Upper lobe of left lung (tissue), 6 donors: ENCODE measurements at regions not wholly inside any gene's neighbourhood (a gene's known extent, or its start where the extent isn't known, plus 50 kb on each side); places are given as distances from the start of the nearest gene placed in this dataset.

ENCODE experiments used
- ATAC-seq, 2 donors: fragments of 200-7000 bp; cut with Tn5 transposase; one replicate each; pipeline ENCODE4 v1.9.1; 2022; ENCODE audit warnings: mild to moderate bottlenecking in 2 of 2, moderate library complexity in 2 of 2; ENCODE audit not compliant: low FRiP score in 2 of 2
- DNase-seq, 2 donors: peaks; one replicate each; pipeline ENCODE4 v3.0.0-alpha.2; 2019 to 2020
- H3K27ac ChIP-seq, 4 donors: fragments of 200-600 bp; sonication (generic); one replicate each; pipeline ENCODE4 v1.5.1; 2016 to 2019
- H3K27me3 ChIP-seq, 4 donors: fragments of 200-600 bp; sonication (generic); one replicate each; pipeline ENCODE4 v1.5.1; 2017 to 2019
- H3K36me3 ChIP-seq, 4 donors: fragments of 200-600 bp; sonication (generic); one replicate each; pipeline ENCODE4 v1.5.1; 2016 to 2019
- H3K4me1 ChIP-seq, 4 donors: fragments of 200-600 bp; sonication (generic); one replicate each; pipeline ENCODE4 v1.5.1; 2018 to 2019
- H3K4me3 ChIP-seq, 4 donors: fragments of 200-600 bp; sonication (generic); one replicate each; pipeline ENCODE4 v1.5.1; 2017 to 2019; ENCODE audit warnings: mild to moderate bottlenecking in 2 of 4, moderate library complexity in 1 of 4
- H3K9me3 ChIP-seq, 4 donors: fragments of 200-600 bp; sonication (generic); one replicate each; pipeline ENCODE4 v1.5.1; 2018 to 2019
- CTCF ChIP-seq, 6 experiments: fragments of 450-650 bp in 4 of 6; fragments of 200-600 bp in 2 of 6; sonication (generic) in 2 of 6; IDR thresholded peaks; one replicate each; pipeline ENCODE4 v1.5.1; 2016 to 2019; ENCODE audit warnings: antibody characterized with exemption in 6 of 6
- EP300 ChIP-seq, 4 donors: sonication (generic); formaldehyde crosslinking; IDR thresholded peaks; one replicate each; pipeline ENCODE4 v1.5.1; 2017; ENCODE audit warnings: antibody characterized with exemption in 4 of 4, control low read depth in 2 of 4
- POLR2A ChIP-seq, 4 donors: fragments of 450-650 bp; IDR thresholded peaks; one replicate each; pipeline ENCODE4 v1.5.1; 2016 to 2017; ENCODE audit warnings: antibody characterized with exemption in 4 of 4, mild to moderate bottlenecking in 2 of 4
- POLR2AphosphoS5 ChIP-seq, 2 donors: sonication (generic); formaldehyde crosslinking; IDR thresholded peaks; one replicate each; pipeline ENCODE4 v1.5.1; 2017; ENCODE audit warnings: antibody characterized with exemption in 2 of 2
- WGBS, 2 donors: methylation state at CpG; one replicate each; pipeline ENCODE4 v1.1.5; 2017 to 2018; 5-methylcytosine and 5-hydroxymethylcytosine counted together
- donor health status: DM: no; HTN: no; CAD: no; lungs with moderate emphysema.
- donor health status: DM: no; HTN: yes; CAD: no; lungs with severe emphysema.

DNA sequence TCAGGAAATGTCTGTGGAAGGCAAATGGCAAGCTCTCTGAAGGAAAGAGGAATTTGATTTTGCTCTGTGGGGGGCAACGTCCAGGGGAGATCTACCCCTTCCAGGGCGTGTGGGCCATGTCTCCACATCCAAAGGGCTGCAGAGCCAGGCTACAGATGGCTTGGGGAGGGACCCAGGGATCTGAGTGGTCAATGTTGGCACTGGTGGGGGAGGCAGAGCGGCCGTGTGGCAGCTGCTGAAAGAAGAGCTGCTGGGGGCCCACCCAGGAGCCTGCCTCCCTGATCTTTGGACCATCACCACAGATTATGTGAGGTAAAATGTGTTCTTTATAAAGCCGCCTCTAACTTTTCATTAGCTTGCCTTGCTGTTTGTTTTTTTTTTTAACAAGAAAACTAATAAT lies 144.1 kb downstream of the HERPUD2 start:
- TF ChIP-seq POLR2A (IDR thresholded peaks at IDR 0.05) (no peak), EP300 (IDR thresholded peaks at IDR 0.05) (no peak)
- ATAC-seq (no peak), DNase-seq (no peak)
- Histone ChIP-seq H3K27me3 (no peaks in the 10 kb centered on the region), H3K27ac (no peak overlapping the region), H3K4me3 (no peak overlapping the region), H3K36me3 (no peaks in the 10 kb centered on the region), H3K4me1 (peaks cover 0 to 15% (median 4%) of the 10 kb centered on the region in 4 donors), H3K9me3 (no peaks in the 10 kb centered on the region)
- WGBS, 2 donors, result 70 to 73% methylated on average over 5 of the region's 5 CpGs

GRCh38 chr7:35549781-35550180 lies 145.2 kb downstream of the HERPUD2 start:
- DNase-seq, result peak in 1 of 2 donors; percentile 48
- no peak overlapping the region for H3K4me3 ChIP-seq
- no peak for TF ChIP-seq EP300 (IDR thresholded peaks at IDR 0.05)
- TF ChIP-seq CTCF (IDR thresholded peaks at IDR 0.05), result no peak
- TF ChIP-seq POLR2AphosphoS5 (IDR thresholded peaks at IDR 0.05), result no peak
- no peak for TF ChIP-seq POLR2A (IDR thresholded peaks at IDR 0.05)
- H3K9me3 ChIP-seq, result no peaks in the 10 kb centered on the region
- H3K36me3 ChIP-seq, result no peaks in the 10 kb centered on the region
- 50 to 95% methylated on average over 1 to 3 of the region's 3 CpGs for WGBS, 2 donors
- no peak overlapping the region for H3K27ac ChIP-seq
- no peaks in the 10 kb centered on the region for H3K27me3 ChIP-seq
- H3K4me1 ChIP-seq, result peaks cover 0 to 15% (median 4%) of the 10 kb centered on the region in 4 donors
- ATAC-seq, result no peak

DNA sequence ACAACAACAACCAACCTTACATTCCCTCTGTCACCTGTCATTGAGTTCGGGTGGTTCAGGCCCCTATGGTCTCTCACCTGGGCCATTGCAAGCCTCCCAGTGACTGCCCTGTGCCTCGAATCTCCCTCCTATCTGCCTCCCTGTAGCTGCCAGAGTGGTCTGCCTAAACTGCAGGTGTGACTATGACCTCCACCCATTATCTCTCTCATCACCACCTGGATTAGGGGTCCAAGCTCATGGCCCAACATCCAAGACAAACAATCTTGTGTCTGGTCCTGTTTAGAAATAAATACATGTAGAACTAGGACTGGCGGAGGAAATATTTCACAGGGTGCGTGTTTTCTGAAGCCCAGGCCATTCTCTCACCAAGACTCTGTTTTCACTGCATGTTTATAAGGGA lies 146.6 kb downstream of the HERPUD2 start:
- H3K27ac ChIP-seq, result no peak overlapping the region
- peaks cover 0 to 5% (median 0%) of the 10 kb centered on the region in 4 donors for H3K4me1 ChIP-seq
- TF ChIP-seq POLR2A (IDR thresholded peaks at IDR 0.05), result no peak
- TF ChIP-seq EP300 (IDR thresholded peaks at IDR 0.05), result no peak
- TF ChIP-seq CTCF (IDR thresholded peaks at IDR 0.05), result no peak
- no peak for TF ChIP-seq POLR2AphosphoS5 (IDR thresholded peaks at IDR 0.05)
- no peak overlapping the region for H3K4me3 ChIP-seq
- no peaks in the 10 kb centered on the region for H3K27me3 ChIP-seq
- no peak for DNase-seq
- H3K36me3 ChIP-seq, result no peaks in the 10 kb centered on the region
- no peaks in the 10 kb centered on the region for H3K9me3 ChIP-seq
- ATAC-seq, result no peak
- WGBS, 2 donors, result 77 to 90% methylated on average over 4 of the region's 4 CpGs

- H3K4me1 ChIP-seq, result no peaks in the 10 kb centered on the region
- no peaks in the 10 kb centered on the region for H3K27me3 ChIP-seq
- DNase-seq (no peak), ATAC-seq (no peak)
- WGBS, 2 donors, result 83 to 88% methylated on average over 7 of the region's 7 CpGs
- H3K27ac ChIP-seq, result no peak overlapping the region
- H3K9me3 ChIP-seq, result no peaks in the 10 kb centered on the region
- TF ChIP-seq EP300 (IDR thresholded peaks at IDR 0.05), result no peak
- TF ChIP-seq POLR2AphosphoS5 (IDR thresholded peaks at IDR 0.05), result no peak
- TF ChIP-seq POLR2A (IDR thresholded peaks at IDR 0.05), result no peak
- no peak for TF ChIP-seq CTCF (IDR thresholded peaks at IDR 0.05)
- no peaks in the 10 kb centered on the region for H3K36me3 ChIP-seq
- no peak overlapping the region for H3K4me3 ChIP-seq
Observed at GRCh38 chr7:35546691-35547429, 148.1 kb downstream of the HERPUD2 start.

DNA sequence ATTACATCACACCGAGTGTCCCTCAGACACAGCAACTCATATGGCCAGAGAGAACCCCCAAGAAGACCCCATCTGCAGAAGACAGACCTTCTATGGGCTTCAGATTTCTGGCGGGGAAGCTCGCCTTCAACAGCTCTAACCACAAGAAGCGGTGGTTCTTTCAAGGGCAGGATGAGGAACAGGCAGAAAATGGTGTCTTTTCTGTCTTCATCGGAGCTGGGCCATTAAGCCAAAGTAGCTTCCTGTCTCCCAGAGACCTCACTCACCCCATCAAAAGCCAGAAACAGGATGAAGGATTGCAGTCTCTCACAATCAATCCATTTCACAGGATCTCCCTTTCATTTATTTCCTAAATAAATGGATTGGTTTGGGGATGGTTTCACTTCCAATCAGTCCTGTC lies 149.1 kb downstream of the HERPUD2 start:
- H3K27me3 ChIP-seq, result no peaks in the 10 kb centered on the region
- H3K36me3 ChIP-seq, result no peaks in the 10 kb centered on the region
- 66 to 71% methylated on average over 5 of the region's 5 CpGs for WGBS, 2 donors
- no peak overlapping the region for H3K27ac ChIP-seq
- no peaks in the 10 kb centered on the region for H3K9me3 ChIP-seq
- no peak for TF ChIP-seq POLR2AphosphoS5 (IDR thresholded peaks at IDR 0.05)
- H3K4me3 ChIP-seq, result no peak overlapping the region
- DNase-seq, result no peak
- no peaks in the 10 kb centered on the region for H3K4me1 ChIP-seq
- no peak for ATAC-seq
